Neural progenitor cell (in vitro differentiated cells): ENCODE measurements at regions not wholly inside any gene's neighbourhood (a gene's known extent, or its start where the extent isn't known, plus 50 kb on each side); places are given as distances from the start of the nearest gene placed in this dataset.

Experiments used
- DNase-seq: peaks from one replicate; pipeline ENCODE4 v3.0.0-alpha.2; 2016; ENCODE audit warnings: low spot score
- H2AFZ ChIP-seq: fragments of 200-600 bp; sonication (generic); replicated peaks from 2 replicates; pipeline ENCODE4 v1.6.1; 2016; ENCODE audit warnings: antibody characterized with exemption
- H3F3A ChIP-seq: fragments of 200-600 bp; sonication (generic); 2 replicates; pipeline ENCODE4 v1.6.1; 2016; ENCODE audit warnings: antibody characterized with exemption, low read depth
- H3K27ac ChIP-seq: fragments of 200-600 bp; sonication (generic); 2 replicates; pipeline ENCODE4 v1.5.1; 2016; ENCODE audit warnings: mild to moderate bottlenecking
- H3K27me3 ChIP-seq: fragments of 200-600 bp; sonication (generic); 2 replicates; pipeline ENCODE4 v1.6.1; 2016; ENCODE audit warnings: mild to moderate bottlenecking, moderate library complexity
- H3K36me3 ChIP-seq: fragments of 200-600 bp; sonication (generic); 2 replicates; pipeline ENCODE4 v1.5.1; 2016
- H3K4me1 ChIP-seq: fragments of 200-600 bp; sonication (generic); 2 replicates; pipeline ENCODE4 v1.6.1; 2016; ENCODE audit warnings: mixed run types
- H3K4me2 ChIP-seq: fragments of 200-600 bp; sonication (generic); 2 replicates; pipeline ENCODE4 v1.6.1; 2016
- H3K4me3 ChIP-seq: fragments of 200-600 bp; sonication (generic); 2 replicates; pipeline ENCODE4 v1.5.1; 2016
- H3K79me2 ChIP-seq: fragments of 200-600 bp; sonication (generic); 2 replicates; pipeline ENCODE4 v1.6.1; 2016; ENCODE audit warnings: low read depth
- H3K9ac ChIP-seq: fragments of 200-600 bp; sonication (generic); 2 replicates; pipeline ENCODE4 v1.6.1; 2016
- H3K9me3 ChIP-seq: fragments of 200-600 bp; sonication (generic); 2 replicates; pipeline ENCODE4 v1.5.1; 2016; ENCODE audit warnings: low read depth
- H4K20me1 ChIP-seq: fragments of 200-600 bp; sonication (generic); 2 replicates; pipeline ENCODE4 v1.6.1; 2016; ENCODE audit warnings: low read depth
- H3K27ac Mint-ChIP-seq: 3 replicates; pipeline ENCODE4 v1.8.0; 2021; ENCODE audit warnings: mixed read lengths
- H3K27me3 Mint-ChIP-seq: 2 replicates; pipeline ENCODE4 v1.8.0; 2022; ENCODE audit warnings: low read depth, mild to moderate bottlenecking, inconsistent platforms, moderate library complexity, mixed read lengths; ENCODE audit not compliant: insufficient read depth
- H3K36me3 Mint-ChIP-seq: 3 replicates; pipeline ENCODE4 v1.8.0; 2021; ENCODE audit warnings: mixed read lengths
- H3K4me1 Mint-ChIP-seq: 3 replicates; pipeline ENCODE4 v1.8.0; 2021; ENCODE audit warnings: mixed read lengths
- H3K4me3 Mint-ChIP-seq: 3 replicates; pipeline ENCODE4 v1.8.0; 2021; ENCODE audit warnings: mild to moderate bottlenecking, moderate library complexity, mixed read lengths
- H3K9me3 Mint-ChIP-seq: 3 replicates; pipeline ENCODE4 v1.8.0; 2020; ENCODE audit warnings: mixed read lengths
- EZH2 ChIP-seq: fragments of 200-600 bp; sonication (generic); IDR thresholded peaks from 2 replicates; pipeline ENCODE4 v1.6.1; 2017; ENCODE audit warnings: antibody characterized with exemption, mild to moderate bottlenecking, moderate library complexity
- EZH2phosphoT487 ChIP-seq: fragments of 200-600 bp; sonication (generic); IDR thresholded peaks from 2 replicates; pipeline ENCODE4 v1.6.1; 2017; ENCODE audit warnings: antibody characterized with exemption
- TF ChIP-seq, protein P1 (sequence below): fragments of 200-600 bp; sonication (generic); IDR thresholded peaks from 2 replicates; pipeline ENCODE4 v1.5.1; 2017; ENCODE audit warnings: antibody characterized with exemption, mild to moderate bottlenecking

DNA sequence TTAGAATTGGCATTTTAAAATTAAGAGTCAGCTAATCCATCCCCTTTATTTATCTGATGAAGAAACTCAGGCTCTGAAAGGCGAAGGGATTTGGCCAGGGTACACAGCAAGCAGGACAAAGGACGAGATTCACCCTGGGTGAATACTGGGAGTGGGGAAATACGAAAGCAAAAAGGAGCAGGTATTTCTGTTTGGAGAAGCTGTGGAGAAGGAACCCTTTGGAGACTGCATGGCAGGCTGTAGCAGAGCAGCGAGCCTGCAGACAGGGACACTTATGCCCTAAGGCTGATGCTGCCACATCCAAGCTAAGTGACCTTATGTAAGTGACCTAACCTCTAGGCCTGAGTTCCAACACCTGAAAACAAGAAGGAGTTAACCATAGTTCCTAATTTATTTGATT lies 207.2 kb upstream of the C1orf87 start:
- H2AFZ ChIP-seq: peak overlapping the region; percentile 89
- Mint-ChIP-seq H3K27me3 (no peaks in the 10 kb centered on the region), H3K4me1 (peaks cover 21% of the 10 kb centered on the region), H3K36me3 (no peaks in the 10 kb centered on the region), H3K9me3 (no peaks in the 10 kb centered on the region), H3K4me3 (peak overlapping the region; percentile 58), H3K27ac (peak overlapping the region; percentile 61)
- H3K9ac ChIP-seq: no peak overlapping the region
- no peaks in the 10 kb centered on the region for H4K20me1 ChIP-seq
- H3K27ac ChIP-seq: no peak overlapping the region
- H3K4me1 ChIP-seq: peaks cover 10% of the 10 kb centered on the region
- H3K27me3 ChIP-seq: no peaks in the 10 kb centered on the region
- H3K36me3 ChIP-seq: no peaks in the 10 kb centered on the region
- H3K9me3 ChIP-seq: no peaks in the 10 kb centered on the region
- peak overlapping the region; percentile 11 for H3K4me3 ChIP-seq
- TF ChIP-seq, protein P1, sequence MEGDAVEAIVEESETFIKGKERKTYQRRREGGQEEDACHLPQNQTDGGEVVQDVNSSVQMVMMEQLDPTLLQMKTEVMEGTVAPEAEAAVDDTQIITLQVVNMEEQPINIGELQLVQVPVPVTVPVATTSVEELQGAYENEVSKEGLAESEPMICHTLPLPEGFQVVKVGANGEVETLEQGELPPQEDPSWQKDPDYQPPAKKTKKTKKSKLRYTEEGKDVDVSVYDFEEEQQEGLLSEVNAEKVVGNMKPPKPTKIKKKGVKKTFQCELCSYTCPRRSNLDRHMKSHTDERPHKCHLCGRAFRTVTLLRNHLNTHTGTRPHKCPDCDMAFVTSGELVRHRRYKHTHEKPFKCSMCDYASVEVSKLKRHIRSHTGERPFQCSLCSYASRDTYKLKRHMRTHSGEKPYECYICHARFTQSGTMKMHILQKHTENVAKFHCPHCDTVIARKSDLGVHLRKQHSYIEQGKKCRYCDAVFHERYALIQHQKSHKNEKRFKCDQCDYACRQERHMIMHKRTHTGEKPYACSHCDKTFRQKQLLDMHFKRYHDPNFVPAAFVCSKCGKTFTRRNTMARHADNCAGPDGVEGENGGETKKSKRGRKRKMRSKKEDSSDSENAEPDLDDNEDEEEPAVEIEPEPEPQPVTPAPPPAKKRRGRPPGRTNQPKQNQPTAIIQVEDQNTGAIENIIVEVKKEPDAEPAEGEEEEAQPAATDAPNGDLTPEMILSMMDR: no peak
- TF ChIP-seq EZH2phosphoT487 (no peak), EZH2 (no peak)
- H3K4me2 ChIP-seq: peak overlapping the region; percentile 63
- no peaks in the 10 kb centered on the region for H3F3A ChIP-seq
- no peaks in the 10 kb centered on the region for H3K79me2 ChIP-seq
- peak; percentile 9 for DNase-seq

DNA sequence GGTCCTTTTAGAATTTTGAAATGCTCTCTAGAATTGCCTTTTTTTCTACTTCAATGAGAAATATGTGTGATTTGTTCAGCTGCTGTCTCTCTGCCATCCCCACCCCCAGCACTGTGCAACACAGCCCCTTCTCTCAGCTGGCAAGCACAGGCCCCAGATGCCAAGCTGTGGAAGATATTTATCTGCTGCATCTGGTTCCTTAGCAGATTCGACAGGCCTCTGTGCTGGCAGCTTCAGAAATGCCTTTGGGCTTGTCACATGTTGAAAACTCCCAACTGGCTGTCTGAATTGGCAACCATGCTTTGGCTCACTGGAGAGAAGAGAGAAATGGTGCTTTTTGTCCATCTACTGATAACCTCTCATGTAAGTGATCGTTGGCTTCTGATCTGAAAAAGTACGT lies 206.7 kb upstream of the C1orf87 start:
- H3K36me3 ChIP-seq: no peaks in the 10 kb centered on the region
- H3K9me3 Mint-ChIP-seq: no peaks in the 10 kb centered on the region
- H3F3A ChIP-seq: no peaks in the 10 kb centered on the region
- TF ChIP-seq EZH2: no peak
- TF ChIP-seq EZH2phosphoT487: no peak
- TF ChIP-seq, protein P1: no peak
- no peak overlapping the region for H3K4me3 Mint-ChIP-seq
- H2AFZ ChIP-seq: peak overlapping the region; percentile 89
- DNase-seq: no peak
- no peaks in the 10 kb centered on the region for H4K20me1 ChIP-seq
- H3K4me1 Mint-ChIP-seq: peaks cover 21% of the 10 kb centered on the region
- H3K4me3 ChIP-seq: no peak overlapping the region
- no peaks in the 10 kb centered on the region for H3K79me2 ChIP-seq
- H3K27me3 ChIP-seq: no peaks in the 10 kb centered on the region
- no peaks in the 10 kb centered on the region for H3K9me3 ChIP-seq
- no peak overlapping the region for H3K9ac ChIP-seq
- no peaks in the 10 kb centered on the region for H3K36me3 Mint-ChIP-seq
- no peak overlapping the region for H3K4me2 ChIP-seq
- H3K27ac ChIP-seq: no peak overlapping the region
- H3K27me3 Mint-ChIP-seq: no peaks in the 10 kb centered on the region
- peaks cover 10% of the 10 kb centered on the region for H3K4me1 ChIP-seq
- H3K27ac Mint-ChIP-seq: no peak overlapping the region

DNA sequence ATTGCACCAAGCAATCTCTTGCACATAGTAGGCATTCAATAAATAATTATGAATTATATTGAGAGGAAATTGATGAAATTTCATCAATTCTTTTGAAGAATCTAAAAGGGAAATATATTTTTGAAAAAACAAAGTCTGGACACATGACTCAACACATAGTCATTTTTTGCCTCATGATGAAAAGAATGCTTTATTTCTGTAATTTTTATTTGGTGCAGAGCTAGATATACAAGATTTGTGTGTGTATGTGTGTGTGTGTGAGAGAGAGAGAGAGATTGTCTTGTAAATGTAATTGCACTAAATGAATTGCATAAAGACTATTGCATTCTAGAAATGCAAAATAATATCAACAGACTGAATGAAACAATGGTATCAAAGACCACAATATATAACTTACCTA lies 206.2 kb upstream of the C1orf87 start:
- no peak overlapping the region for H3K27ac ChIP-seq
- H3K79me2 ChIP-seq: no peaks in the 10 kb centered on the region
- H3K36me3 Mint-ChIP-seq: no peaks in the 10 kb centered on the region
- H3K27me3 Mint-ChIP-seq: no peaks in the 10 kb centered on the region
- no peaks in the 10 kb centered on the region for H3F3A ChIP-seq
- H3K36me3 ChIP-seq: no peaks in the 10 kb centered on the region
- H3K9me3 Mint-ChIP-seq: no peaks in the 10 kb centered on the region
- H3K9ac ChIP-seq: no peak overlapping the region
- H3K4me3 ChIP-seq: no peak overlapping the region
- H2AFZ ChIP-seq: no peak overlapping the region
- H3K27ac Mint-ChIP-seq: no peak overlapping the region
- H3K4me1 Mint-ChIP-seq: peaks cover 21% of the 10 kb centered on the region
- no peak overlapping the region for H3K4me3 Mint-ChIP-seq
- no peak for DNase-seq
- no peak overlapping the region for H3K4me2 ChIP-seq
- no peaks in the 10 kb centered on the region for H3K9me3 ChIP-seq
- H4K20me1 ChIP-seq: no peaks in the 10 kb centered on the region
- no peaks in the 10 kb centered on the region for H3K27me3 ChIP-seq
- H3K4me1 ChIP-seq: peaks cover 10% of the 10 kb centered on the region
- TF ChIP-seq, protein P1: no peak
- no peak for TF ChIP-seq EZH2phosphoT487
- TF ChIP-seq EZH2: no peak

DNA sequence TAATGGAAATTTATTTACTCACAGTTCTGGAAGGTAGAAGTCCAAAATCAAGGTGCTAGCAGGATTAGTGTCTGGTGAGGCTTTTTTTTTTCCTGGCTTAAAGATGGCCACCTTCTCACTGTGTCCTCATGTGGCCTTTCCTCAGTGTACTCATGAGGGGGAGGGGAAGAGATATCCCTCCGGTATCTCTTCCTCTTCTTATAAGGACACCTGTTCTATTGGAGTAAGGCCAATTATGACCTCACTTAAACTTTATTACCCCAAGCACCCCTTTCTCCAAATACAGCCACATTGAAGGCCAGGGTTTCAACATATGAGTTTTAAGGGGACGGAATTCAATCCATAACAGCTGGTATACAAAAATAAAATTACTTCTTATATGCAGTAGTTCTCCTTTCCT lies 203.7 kb upstream of the C1orf87 start:
- Mint-ChIP-seq H3K4me3 (no peak overlapping the region), H3K4me1 (peaks cover 18% of the 10 kb centered on the region), H3K27me3 (no peaks in the 10 kb centered on the region), H3K9me3 (no peaks in the 10 kb centered on the region), H3K36me3 (no peaks in the 10 kb centered on the region), H3K27ac (no peak overlapping the region)
- no peak for DNase-seq
- no peak overlapping the region for H3K4me3 ChIP-seq
- H3K4me1 ChIP-seq: peaks cover 10% of the 10 kb centered on the region
- H3K27me3 ChIP-seq: no peaks in the 10 kb centered on the region
- no peaks in the 10 kb centered on the region for H3K36me3 ChIP-seq
- TF ChIP-seq, protein P1: no peak
- TF ChIP-seq EZH2phosphoT487 (no peak), EZH2 (no peak)
- H3K4me2 ChIP-seq: no peak overlapping the region
- no peaks in the 10 kb centered on the region for H4K20me1 ChIP-seq
- no peaks in the 10 kb centered on the region for H3K79me2 ChIP-seq
- no peak overlapping the region for H3K27ac ChIP-seq
- no peaks in the 10 kb centered on the region for H3F3A ChIP-seq
- H2AFZ ChIP-seq: no peak overlapping the region
- no peak overlapping the region for H3K9ac ChIP-seq
- H3K9me3 ChIP-seq: no peaks in the 10 kb centered on the region
